GM21529 (cell line): ENCODE measurements at regions not wholly inside any gene's neighbourhood (a gene's known extent, or its start where the extent isn't known, plus 50 kb on each side); places are given as distances from the start of the nearest gene placed in this dataset.

Experiments used
- ATAC-seq: cut with Tn5 transposase; IDR thresholded peaks from one replicate; pipeline ENCODE4 v1.9.1; 2021; ENCODE audit not compliant: unreplicated experiment

DNA sequence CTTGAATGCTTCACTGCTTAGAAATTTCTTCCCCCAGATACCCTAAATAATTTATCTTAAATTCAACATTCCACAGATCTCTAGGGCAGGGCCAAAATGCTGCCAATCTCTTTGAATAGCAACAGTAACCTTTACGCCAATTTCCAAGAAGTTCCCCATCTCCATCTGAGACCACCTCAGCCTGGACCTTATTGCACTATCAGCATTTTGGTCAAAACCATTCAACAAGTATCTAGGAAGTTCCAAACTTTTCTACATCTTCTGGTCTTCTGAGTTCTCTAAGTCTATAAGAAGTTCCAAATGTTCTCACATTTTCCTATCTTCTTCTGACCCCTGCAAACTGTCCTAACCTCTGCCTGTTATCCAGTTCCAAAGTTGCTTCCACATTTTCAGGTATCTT lies 1306.9 kb upstream of the SORCS1 start:
- no peak for ATAC-seq

DNA sequence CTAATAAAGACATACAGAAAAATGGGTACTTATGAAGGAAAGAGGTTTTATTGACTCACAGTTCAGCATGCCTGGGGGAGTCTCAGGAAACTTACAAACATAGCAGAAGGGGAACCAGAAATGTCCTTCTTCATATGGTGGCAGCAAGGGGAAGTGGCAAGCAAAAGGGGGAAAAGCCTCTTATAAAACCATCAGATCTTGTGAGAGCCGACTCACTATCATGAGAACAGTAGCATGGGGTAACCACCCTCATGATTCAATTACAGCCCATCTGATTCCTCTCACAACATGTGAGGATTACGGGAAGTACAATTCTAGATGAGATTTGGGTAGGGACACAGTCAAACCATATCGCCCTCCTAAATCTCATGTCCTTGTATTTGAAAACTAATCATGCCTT lies 1305.4 kb upstream of the SORCS1 start:
- ATAC-seq, result no peak

DNA sequence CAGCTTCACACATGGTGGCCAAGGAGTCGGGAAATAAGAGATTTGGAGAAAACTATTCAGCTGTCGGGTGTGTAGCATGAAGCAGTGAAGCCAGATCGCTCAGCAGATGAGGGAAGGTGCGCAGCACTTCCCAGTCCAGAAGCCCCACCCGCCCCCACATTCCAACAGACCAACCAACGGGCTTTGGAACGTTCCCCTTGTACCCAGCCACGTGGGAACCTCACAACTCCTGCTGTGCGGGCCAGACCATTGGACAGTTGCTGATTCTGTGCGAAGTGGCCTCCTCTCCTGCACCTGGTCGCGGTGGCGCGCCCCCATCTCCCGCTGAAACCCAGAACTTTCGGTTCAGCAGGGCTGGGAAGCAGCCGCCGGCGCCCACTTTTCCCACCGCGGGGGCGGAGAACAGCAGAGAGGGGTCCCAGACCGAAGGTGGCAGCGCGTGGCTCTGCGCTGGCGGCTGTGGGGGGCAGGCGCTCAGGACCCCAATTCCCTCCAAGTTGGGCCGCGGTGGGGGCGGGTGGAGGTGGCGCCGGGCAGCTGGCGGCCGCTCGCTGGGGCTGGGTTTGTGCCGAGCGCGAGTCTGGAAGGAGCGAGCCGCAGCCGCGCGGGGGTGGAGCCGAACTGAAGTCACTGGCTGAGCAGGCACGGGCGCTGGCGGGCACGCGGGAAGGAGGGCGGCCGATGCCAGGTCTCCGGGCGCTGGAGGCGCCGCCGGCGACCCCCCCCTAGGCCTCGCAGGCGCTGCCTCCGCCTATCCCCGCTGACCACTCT lies 1301.5 kb upstream of the SORCS1 start:
- no peak for ATAC-seq

DNA sequence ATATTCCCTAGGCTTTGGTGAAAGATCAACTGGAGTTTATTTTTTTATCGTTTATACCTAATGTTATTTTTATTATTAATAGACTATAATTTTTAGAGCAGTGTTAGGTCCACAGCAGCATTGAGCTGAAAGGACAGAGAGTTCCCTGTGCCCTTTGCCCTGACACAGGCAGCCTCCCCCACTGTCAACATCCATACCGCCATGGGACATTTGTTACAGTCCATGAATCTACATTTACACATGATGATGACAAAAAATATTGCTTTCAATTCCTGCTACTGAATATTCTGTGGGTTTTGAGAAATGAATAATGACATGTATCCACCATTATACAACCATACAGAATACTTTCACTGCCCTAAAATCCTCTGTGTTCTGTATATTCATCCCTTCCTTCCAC lies 1297.5 kb upstream of the SORCS1 start:
- no peak for ATAC-seq

DNA sequence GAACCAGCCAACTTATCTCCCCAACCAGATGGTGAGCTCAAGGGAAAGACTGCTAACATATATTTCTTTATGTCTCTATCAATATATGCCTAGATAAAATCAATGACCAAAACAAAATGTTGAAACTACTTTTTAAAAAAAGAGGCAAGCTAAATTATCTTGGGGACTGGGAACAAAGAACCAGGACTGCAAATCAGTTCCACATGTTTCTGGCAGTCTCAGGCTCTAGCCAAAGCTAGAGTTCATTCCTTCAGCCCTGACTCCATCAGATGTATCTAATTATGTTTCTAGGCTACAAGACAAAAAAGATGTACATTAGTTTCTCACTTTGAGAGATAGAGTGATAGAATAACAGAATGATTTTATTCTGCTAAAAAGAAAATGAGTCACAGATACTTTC lies 1290.3 kb upstream of the SORCS1 start:
- no peak for ATAC-seq

DNA sequence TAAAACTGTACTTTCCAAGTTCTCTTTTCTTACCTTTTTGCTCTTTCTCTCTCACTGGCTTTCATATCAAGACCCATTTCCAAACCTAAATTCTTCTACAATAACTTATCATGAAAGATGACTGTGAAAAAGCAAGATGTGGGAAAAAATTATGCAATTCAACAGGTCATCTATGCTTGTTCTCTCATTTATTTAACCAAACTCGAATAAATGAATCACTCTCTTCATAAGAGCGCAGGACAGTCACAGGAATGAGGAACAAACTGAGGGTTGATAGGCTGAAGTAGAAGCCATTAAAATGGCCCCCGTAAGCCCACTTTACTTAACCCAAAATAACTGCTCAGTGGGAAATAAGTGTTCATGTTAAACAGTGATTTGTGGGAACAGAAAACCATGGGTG lies 1289.7 kb upstream of the SORCS1 start:
- no peak for ATAC-seq

DNA sequence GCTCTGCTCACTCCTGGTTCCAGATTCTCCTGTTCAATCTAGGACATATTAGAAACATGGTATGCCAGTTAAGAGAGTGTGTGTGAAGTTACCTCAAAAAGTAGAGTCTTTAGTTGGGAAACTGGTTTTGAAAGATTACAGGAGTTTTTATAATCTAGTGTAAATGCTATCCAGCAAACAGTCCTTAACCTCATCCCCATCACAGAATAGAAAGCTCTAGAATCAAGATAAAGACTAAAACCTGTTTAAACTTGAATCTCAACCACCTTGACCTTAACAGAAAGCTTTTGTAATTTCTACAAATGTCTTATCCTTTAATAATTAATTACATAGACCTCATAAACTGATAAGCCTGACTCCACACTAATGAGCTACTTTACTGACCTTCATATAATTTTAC lies 1288.7 kb upstream of the SORCS1 start:
- ATAC-seq, result no peak

DNA sequence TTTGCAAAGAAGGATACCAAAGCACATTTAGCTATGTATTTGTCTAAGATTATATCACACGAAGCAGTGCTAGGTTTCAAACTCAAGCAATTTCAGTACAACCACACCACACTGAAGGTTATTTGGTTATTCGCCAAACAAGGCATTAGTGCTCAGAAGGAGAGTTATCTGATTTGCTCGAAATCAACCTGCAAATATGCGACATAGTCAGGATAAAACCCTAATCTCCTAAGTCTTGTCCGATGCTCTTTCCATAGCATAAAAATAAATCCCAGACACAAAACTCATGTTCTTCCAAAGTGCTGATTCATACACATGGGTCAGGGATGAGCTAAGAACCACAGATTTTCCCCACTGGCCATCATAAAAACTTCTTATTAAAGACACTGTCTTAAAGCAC lies 1288.0 kb upstream of the SORCS1 start:
- no peak for ATAC-seq

DNA sequence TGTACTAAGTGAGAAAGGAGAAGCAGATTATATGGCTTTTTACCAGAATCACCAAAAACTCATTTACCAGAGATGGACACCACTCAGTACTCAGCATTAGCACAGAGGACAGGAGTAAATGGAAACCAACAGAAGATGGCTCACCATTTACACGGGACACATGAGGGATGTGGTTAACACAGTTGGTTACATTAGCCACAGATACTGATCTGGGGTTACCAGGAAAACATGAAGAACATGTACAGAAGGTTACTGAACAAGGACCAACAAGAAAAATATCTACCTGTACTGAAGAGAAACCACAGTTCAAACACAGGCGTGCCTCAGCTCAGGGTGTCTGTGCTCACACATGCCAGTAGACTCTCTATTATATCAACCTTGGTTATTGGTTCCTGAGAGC lies 1285.8 kb upstream of the SORCS1 start:
- no peak for ATAC-seq

DNA sequence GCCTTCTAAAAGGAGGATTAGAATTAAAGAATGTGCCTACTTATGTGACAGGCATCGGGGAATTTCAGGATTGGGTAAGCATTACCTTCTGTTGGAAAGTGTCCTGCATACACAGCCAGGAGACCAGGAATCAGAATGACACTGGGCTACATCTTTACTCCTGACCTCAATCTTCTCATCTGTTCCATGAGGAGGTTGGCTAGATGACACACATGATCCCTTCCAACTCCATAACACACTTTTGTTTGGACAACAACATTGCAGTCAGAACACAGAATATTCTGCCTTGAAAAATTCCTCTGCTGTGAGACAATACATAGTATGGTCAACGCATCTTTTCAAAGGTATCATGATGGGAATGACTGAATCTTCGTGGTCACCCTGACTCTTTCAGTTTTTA lies 1281.2 kb upstream of the SORCS1 start:
- no peak for ATAC-seq

DNA sequence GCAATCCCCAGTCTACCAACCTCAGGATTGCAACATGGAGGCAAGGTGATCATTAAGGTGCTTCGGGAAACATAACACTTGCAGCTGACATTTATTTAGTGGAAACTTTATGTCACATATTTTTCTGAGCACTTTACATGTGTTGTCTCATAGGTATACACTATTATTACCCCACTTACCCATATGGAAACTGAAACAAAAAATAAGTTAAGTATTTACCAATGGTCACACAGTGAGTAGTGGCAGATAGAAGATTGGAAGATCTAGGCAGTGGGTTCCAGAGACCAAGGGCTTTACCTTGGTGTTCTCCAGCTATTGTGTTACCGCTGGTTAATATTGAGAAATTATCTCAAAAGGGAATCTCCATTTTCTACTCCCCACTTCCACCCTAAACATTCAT lies 1279.1 kb upstream of the SORCS1 start:
- peak; percentile 68 for ATAC-seq

DNA sequence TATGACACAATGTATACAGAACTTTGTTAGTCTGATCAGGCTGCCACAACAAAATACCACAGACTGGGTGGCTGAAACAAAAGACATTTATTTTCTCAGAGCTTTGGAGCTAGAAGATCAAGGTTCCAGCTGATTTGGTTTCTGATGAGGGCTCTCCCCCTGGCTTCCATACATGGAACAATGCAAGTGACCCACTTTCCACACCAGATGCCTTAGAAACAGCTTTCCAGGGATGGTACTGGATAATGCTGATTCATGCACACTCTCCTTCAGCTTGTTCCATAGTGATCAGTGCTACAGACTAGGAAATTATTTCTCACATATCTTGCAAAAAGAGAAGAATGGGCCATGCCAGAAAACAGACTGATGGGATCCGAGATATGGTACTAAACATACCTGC lies 1274.9 kb upstream of the SORCS1 start:
- ATAC-seq, result no peak

DNA sequence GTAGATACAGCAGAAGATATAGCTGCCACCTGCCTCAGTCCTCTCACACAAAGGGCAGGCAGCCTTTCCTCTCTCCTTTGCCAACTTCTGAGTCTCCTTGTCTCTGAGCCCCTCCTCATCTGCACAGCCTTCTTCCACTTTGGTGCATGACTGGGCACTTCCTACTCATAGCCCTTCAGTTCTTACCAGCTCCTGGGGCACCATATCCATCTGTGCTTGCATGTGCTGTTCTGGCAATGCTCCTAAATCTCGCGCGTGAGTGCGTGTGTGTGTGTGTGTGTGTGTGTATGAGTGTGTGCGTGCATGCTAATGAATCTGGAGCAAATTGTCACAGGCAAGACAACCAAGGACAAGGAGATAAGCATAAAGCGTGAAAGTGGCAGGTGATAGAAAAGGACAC lies 1271.6 kb upstream of the SORCS1 start:
- ATAC-seq, result no peak

DNA sequence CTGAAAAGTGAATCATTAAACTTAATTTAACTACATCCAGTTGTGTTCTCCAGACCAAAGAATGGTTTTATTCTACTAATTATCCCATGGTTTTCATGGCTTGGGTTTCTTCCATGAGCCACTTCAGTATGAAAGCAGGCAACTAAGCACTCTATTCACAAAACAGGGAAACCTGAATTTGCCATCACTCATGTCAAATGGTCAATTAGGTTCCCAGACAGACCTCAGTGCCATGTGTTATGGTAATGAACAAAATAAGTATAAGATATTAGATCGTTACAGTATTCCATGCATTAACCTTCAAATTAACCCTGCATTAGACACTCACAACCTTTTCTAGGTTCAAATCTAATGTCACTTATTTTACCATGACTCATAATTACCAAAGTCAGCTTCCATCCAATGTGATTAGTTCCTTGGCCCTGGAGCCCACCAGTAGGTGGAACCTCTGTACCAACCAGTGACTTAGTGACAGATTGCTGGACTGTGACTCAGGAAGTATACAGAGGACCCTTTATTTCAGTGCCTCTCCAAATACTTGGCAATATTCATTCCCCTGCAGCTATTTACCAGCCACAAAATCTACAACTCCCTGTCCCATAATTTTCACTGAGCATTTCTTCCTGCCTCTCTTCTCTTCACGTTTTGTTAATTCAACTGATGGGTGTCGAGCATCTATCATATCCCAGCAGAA lies 1270.2 kb upstream of the SORCS1 start:
- no peak for ATAC-seq

DNA sequence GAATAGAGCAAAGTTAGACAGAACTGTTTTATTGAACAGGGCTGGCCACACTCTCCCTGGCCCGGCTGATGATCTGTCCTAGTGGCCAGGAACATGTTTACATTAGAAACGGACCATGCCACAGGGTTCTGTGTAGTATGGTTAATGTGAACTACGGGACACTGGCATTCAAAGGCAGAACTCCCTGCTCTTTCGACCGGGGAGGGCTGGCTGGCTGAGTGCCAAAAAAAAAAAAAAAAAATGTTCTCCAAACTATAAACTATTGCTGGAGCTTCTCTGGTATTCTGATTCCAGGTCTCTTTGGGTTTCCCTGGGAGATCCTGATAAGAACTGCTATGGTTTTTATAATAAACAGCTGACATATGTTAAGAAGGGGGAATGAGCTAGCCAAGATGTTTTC lies 1262.6 kb upstream of the SORCS1 start:
- ATAC-seq, result no peak

DNA sequence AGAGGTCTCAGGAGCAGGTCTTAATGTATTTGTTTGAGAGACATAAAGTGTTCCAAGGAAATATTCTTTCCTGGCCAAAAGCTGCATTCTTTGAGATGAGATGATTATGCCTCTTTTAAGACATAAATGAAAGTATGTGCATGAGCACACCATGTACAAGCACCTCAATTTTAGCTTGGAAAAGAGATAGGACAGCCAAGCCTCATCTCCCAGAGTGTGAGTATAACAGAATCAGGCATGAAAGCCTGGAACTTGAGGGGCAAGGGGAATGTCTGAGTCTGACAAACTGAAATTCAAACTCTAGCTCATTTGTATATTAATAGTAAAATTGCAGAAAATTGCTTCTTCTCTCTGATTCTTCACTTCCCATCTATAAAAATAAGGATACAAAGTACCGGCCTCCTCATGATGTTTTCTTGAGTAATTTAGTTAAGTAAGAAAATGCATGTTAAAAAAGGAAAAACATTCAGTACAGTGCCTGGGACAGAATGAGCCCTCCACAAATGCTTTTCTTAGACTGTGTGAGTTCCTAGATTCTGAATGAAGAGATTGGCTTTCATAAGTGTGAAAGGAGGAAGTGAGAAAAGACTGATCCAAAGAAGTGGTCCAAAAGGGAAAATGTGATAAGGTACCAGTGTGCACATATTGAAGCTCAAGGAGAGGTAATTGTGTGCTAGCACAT lies 1260.9 kb upstream of the SORCS1 start:
- no peak for ATAC-seq

DNA sequence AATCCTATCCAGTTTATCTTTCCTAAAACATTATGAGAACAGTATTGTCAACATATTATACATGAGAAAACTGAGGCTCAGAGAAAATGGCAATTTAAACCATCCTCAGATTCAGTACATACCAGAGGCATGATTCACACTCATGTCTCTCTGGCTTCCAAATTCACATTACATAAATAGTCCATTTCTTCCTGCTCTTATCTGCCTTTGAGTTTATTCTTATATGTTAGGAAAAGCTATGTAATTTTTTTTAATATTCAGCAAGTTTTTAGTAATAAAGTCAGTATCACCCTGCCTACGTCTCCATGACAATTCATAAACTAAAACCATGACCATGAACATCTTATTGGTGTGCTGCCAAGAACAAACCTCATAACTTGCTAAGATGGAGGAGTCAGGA lies 1260.2 kb upstream of the SORCS1 start:
- no peak for ATAC-seq

DNA sequence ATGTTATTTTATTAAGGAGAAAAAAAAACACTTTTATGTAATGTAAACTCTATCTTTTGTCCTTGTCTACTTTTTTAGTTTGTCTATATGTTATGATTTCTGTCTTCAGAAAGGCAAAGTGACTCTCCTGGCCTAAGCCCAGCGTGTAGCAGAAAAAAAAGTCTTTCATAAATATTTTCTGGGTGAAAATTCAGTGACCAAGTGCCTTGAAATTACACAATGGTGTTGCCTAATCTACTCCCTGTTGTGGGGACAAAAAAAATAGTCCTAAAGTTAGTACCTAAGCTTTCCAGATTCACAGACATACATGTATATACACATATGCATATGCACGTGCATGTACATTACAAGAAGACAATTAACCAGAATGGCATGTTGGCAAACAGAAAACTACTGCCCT lies 1257.8 kb upstream of the SORCS1 start:
- ATAC-seq, result no peak

DNA sequence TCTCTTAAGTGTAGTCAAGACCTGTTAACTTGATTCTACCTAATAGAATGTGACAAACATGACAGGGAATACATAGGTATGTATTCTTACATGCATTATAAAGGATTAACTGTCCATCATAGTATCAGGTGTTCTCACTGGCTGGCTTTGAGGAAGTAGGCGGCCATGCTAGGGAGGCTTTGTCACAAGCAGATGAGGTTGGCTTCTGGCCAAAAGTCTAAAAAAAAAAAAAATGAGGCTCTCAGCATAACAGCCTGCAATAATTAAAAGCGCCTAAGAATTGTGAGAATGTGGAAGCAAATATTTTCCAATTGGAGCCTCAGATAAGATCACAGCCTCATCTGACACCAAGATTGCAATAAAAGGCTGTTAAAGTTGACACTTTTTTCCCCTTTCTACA lies 1256.8 kb upstream of the SORCS1 start:
- no peak for ATAC-seq

DNA sequence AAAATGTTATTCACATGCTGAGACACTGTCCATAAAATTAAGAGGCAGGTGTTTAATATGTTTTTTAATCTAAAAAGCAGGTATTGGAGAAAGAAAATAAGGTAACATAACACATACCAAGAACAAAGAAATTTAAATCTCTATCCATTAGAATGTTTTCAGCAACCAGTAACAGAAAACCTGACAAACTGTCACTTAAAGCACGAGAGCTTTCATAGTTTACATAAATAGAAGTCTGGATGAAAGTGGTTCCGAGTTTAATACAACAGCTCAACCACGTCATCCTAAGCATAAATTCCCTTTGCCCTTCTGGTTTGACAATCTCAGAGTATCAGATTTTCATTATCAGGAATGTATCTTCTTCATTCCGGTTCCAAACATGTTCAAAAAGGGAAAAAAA lies 1249.4 kb upstream of the SORCS1 start:
- no peak for ATAC-seq

DNA sequence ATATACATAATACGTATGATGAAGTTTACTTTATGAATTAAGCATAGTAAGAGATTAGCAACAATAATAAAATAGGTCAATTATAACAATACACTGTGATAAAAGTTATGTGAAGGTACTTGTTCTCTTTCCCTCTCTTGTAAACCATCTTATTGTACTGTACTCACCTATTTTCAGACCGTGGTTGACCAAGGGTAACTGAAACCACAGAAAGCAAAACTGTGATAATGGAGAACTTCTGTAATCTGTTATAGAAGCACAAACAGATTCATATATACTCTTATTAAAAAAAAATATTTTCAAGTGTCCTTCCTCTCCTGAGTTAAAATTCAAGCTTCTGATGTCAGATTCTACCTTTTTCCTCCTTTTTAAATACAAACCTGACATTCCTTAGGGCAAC lies 1247.8 kb upstream of the SORCS1 start:
- no peak for ATAC-seq

DNA sequence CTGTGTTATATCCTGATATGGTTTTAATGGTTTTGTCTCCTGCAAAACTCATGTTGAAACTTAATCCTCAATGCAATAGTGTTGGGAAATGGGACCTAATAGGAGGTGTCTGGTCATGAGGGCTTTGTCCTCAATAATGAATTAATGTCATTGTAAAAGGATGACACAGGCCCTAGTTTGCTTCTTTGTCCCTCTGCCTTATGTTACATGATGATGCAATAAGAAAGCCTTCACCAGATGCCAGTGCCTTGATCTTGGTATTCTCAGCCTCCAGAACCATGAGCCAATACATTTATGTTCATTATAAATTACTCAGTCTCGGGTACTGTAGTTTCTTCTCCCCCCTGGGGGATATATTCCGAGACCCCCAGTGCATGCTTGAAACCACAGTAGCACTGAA lies 1247.4 kb upstream of the SORCS1 start:
- ATAC-seq, result no peak
